Renal cortical epithelial cell (primary cell): ENCODE measurements at regions not wholly inside any gene's neighbourhood (a gene's known extent, or its start where the extent isn't known, plus 50 kb on each side); places are given as distances from the start of the nearest gene placed in this dataset.
A peak's percentile ranks its signal among the peaks of the same experiment; 100 is the strongest.

Experiments
- DNase-seq: peaks from one replicate; pipeline ENCODE4 v3.0.0-alpha.2; 2011; ENCODE audit warnings: low read depth

DNA sequence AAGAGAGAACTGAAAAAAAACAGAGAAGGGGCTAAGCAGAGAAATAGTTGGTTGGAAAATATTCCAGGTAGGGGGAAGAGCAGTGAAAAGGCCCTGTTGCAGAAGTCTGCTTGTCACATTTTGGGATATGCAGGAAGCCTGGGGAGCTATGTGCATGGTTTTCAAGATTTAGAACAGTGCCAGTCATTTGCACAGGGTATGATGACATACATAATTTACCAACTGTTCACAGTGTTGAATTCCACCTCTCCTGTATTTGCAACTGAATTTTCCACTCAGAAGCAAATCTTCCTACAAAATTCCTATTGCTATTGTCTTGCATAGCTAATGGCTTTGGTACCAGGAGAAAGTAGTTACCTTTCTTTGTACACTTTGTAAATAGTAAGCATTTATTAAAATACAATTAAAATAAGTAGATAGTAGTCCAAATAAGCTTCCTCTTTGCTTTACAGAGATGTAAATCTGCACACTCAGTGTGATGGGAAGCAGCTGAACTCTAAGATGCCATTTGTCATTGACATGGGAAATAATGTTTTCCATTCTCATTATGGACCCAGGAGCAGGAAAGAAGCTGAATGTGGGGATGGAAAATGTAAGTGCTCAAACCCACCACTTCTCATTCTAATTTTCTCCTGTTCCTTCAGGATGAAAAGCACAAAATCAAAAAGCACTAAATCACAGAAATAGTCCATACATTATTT lies 177.4 kb downstream of the BTG1 start:
- DNase-seq, result no peak

DNA sequence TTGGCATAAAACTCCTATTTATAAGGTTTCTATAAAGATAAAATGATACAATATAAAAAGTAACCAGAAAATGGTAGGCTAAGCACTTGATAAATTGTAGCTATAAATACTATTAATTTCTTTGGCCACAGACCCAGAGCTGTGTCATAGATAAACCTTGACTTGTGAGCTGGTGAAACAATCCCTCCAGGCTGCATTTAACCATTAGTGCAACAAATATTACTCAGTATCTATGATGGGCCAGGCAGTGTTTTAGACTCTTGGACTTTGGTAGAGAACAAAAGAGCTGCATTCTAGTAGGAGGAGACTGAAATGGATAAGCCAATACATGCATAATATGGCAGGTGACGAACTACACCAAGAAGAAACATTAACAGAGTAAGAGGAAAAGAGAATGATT lies 178.1 kb downstream of the BTG1 start:
- DNase-seq, result peak; percentile 11

DNA sequence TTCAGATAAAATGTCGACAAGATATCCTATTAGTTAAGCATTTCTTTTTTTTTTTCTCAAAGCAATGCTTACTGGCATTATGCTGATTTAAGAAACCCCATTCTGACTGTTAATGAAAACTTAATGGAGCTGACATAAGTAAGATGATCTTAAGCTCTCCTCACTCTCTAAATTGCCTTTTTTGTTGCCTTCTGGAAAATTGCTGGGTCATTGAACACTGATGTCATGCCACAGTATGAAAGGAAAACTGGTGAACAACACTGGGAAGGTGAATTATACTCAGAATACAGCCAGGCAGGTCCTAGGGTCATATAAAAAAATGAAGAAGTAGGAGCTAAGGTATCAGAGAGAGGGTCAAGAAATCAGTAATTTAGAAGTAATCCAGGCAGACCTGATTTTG lies 179.9 kb downstream of the BTG1 start:
- DNase-seq, result peak; percentile 69

DNA sequence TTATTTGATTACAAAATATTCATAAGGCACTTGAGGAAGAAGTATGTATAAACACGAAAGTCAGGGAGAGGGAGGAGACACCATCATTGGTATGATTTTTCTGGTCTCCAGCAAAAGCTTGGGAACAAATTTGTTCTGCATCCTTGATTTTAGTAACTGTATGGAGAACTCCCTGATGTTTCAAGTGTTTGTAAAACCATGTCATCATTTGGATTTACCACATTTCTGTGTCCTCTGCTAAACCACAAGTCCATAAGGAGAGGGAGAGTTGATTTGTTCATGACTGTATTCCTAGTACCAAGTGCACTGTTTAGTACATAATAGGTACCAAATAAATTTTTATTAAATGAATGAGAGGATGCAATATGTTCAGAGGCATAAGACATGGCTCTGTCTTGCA lies 181.1 kb downstream of the BTG1 start:
- peak; percentile 38 for DNase-seq

DNA sequence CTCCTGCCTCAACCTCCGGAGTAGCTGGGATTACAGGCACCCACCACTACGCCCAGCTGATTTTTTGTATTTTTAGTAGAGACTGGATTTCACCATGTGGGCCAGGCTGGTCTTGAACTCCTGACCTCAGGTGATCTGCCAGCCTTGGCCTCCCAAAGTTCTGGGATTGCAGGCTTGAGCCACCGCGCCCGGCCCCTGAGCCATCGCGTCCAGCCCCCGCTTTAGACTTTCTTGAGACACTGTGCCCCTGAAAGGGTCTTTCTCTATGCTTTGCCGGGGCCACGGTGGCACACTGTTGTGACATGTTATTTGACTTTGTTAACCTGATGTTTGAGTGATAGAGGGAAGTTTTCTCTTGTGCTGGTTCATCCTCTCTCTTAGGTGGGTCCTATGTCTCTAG lies 186.4 kb downstream of the BTG1 start:
- no peak for DNase-seq

DNA sequence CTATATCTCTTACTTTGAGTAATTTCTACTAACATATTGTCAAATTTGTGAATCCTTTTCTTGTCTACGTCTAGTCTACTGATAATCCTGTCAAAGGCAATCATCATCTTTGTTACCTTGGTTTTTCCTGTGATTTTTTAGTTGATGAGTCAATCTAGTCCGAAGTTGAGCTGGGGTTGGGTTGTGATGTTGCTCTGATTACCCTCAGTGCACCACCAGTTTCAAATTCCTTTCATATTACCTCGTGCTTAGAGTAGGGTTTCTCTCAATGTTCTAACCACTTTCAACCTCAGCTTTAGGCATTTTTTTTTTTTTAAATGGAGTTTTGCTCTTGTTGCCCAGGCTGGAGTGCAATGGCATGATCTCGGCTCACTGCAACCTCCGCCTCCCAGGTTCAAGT lies 186.8 kb downstream of the BTG1 start:
- DNase-seq, result peak; percentile 78

DNA sequence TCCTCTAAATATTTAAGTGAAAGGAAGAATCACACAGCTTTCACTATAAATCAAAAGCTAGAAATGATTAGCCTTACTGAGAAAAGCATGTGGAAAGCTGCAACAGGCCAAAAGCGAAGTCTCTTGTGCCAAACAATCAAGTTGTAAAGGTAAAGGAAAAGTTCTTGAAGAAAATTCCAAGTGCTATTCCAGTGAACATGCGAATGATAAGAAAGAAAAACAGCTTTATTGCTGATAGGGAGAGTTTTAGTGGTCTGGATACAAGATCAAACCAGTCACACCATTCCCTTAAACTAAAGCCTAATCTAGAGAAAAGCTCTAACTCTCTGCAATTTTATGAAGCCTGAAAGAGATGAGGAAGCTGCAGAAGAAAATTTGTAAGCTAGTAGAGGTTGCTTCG lies 190.9 kb downstream of the BTG1 start:
- no peak for DNase-seq

DNA sequence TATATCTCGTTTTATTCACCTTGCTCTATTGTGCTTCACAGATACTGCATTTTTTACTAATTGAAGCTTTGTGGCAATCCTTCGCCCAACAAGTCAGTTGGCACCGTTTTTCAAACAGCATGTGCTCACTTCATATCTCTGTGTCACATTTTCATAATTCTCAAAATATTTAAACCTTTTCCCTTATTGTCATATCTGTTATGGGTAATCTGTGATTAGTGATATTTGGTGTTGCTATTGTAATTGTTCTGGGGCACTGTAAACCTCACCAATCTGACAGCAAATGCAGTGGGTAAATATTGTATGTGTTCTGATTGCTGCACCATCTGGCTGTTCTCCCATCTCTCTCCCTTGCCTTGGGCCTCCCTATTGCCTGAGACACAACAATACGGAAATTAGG lies 191.3 kb downstream of the BTG1 start:
- DNase-seq, result no peak

DNA sequence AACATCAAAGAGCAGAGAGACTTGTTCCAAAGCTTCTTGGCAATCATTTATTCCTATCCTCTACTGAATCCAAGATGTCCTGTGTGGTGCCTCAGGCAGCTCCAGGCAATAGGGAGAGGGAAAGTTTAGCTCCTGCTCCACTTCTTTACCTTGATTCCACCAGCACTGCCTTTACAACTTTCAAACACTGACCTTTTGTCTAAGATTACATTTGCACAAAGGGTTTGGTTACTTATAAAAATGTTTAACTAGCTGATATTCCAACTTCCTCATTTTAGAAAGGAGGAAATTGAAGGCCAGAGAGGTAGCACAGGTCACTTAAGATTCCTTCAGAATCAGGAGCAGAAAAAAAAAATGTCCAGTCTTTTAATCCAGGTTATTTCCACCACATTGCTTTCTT lies 192.7 kb downstream of the BTG1 start:
- DNase-seq, result peak; percentile 69

DNA sequence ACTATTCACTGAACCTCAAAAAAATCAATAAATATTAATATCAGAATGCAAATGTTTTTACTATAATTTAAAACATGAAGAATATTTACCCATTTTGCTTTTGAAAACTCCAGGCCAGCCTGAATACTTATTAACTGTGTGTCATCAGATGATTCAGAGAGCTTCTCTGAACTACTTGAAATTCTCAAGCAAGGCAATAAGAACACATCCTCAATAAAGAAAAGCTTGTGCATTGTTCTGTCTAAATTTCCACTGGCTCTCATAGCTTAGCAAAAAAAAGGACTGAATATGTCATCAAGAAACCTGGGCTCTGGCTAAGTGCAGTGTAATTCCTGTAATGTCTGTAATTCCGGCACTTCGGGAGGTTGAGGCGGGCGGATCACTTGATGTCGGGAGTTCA lies 194.1 kb downstream of the BTG1 start:
- DNase-seq, result peak; percentile 69

DNA sequence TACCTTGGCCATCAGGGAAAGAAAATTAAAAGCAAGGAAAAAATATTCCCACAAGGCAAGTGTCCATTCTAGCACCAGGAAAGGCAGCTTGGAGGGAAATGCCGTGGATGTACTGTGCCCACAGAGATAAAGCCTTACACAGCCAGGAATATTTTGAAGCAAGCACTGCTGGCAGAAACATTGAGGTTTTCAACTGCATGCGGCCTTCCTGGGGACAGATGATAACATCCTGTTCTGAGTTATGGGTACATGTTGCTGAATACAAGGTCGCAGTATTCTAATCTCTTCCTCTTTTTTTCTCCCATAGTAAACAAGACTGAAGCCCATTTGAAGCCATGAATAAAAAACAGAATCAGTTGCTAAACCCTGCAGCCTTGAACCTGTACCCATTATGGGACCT lies 197.1 kb downstream of the BTG1 start:
- DNase-seq, result no peak

DNA sequence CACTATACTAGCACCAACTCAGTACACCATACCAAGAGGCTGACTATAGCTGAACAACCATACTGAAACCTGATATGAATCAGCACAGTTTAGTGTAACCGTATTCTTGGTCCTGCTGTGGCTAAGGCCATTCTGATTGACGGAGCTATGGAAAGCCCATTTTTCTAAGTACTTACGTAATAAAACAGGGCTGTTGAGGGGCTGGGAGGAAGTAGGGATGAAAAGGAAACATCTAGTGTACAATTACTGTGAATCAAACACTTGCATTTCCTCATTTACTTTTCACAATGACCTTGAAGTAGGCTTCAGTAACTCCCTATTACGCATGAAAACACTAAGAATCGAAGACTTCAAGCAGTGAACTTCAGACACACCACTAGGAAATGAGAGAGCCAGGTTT lies 198.2 kb downstream of the BTG1 start:
- DNase-seq, result no peak

DNA sequence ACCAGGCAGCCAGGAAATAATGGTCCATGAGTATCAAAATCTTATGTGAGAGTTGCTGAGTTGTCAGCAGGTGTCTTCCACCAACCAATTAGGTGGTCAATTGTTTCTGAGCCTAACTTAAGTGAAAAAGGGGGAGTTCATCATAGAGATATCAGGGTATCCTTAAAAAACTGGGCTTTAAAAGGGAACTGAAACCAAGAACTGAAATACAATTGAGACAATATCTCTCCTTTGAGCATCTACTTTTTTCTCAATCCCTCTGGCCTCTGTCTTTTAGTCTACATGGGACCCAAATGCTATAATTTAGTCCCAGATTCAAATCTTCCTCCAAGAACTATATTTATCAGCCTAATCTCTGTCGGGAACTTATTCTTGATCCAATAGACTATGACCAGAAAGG lies 201.0 kb downstream of the BTG1 start:
- no peak for DNase-seq

DNA sequence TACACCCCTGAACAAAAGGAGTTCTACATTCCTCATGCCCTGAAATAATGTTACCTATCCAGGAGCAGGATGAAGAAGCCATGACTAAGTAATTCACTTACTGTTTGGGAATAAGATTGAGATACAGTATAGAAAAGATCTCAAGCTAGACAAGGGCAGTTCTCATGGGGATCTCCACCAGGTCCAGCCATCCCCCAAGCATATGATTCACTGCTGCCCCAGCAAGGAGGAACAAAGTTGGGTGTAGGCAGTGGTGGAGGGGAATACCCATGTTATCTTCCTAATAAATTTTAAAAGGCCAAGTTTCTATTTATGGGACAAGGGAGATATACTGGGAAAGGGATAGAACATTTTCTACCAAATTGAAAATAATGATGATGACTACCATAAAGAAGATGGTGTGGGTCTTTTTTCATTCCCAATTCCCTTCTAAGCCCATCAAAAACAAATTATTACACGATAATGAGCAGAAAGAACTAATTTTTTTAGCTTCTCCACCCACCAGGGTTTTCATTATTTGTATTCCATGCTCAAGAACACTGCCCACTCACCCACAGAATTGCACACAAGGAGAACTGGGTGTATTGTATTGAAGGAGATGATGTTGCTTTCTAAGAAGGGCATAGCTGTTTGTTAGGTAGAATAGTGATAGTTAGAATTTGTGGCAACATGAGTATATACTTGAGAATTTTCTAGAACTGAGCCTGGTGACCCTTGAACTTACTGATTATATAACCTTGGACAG lies 204.6 kb downstream of the BTG1 start:
- no peak for DNase-seq

DNA sequence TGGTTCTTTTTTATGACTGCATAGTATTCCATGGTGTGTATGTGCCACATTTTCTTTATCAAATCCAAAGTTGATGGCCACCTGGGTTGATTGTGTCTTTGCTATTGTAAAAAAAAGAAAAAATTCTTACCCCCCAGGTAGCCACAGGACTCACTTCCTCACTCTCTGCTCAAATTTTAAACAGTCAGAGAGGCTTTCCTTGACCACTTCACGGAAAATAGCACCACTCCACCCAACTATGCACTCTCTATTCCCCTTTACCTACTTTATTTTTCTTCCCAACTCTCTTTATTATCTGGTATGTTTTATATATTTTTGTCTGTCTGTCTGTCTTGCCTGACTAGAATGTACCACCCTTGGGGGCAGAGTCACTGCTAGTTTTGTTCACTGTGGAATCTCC lies 205.3 kb downstream of the BTG1 start:
- DNase-seq, result no peak

DNA sequence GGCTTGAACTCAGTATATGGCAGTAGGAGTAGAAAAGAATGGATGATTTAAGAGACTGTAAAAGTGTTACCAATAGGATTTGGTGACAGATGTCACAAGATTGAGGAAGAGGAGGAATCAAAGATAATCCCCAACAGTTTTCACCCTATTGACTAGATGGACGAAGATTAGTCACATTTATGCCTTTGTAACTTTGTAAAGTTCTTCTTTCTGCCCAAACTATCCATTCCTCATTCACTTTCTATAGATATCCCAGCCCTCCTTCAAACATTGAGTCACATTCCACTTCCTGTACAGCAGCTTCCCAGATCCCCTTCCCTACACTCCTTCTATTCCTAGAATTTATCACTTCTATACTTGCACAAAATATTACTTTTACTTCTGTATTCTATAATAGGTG lies 207.9 kb downstream of the BTG1 start:
- DNase-seq, result no peak

DNA sequence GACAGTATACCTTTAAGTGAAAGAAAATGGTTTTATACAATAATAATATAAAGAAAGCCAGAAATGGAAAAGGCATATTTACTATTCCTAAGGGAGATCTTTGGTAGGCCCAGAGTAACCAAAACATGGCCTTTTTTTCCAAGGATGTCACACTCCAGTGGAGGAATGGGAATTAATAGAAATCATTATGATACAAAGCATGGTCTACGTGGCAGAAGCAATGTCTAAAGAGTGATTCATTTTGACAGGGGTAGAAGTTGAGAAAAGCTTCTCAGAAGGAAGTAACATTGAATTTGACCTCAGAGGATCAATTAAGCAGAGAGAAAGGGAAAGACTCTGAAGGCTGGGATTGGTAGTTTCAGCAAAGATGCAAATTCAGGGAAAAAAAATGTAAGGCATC lies 208.6 kb downstream of the BTG1 start:
- peak; percentile 21 for DNase-seq

DNA sequence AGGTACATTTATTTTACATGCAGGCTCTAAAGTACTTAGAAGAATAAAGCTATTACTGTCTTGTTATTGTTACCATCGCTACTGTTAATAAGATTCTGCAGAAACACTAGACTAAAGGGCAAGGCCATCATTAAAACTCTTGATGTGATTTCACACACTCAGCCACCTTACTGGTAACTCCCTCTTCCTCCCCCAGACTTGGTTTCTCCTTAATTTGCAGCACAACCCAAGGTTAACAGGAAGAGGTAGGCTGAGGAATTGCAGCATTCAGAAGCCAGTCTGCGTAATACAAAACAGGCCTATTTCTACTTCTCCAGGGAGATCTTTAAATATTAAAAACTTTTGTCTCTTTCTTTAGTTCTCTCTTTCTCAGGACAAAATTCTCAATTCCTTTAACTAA lies 210.3 kb downstream of the BTG1 start:
- no peak for DNase-seq

DNA sequence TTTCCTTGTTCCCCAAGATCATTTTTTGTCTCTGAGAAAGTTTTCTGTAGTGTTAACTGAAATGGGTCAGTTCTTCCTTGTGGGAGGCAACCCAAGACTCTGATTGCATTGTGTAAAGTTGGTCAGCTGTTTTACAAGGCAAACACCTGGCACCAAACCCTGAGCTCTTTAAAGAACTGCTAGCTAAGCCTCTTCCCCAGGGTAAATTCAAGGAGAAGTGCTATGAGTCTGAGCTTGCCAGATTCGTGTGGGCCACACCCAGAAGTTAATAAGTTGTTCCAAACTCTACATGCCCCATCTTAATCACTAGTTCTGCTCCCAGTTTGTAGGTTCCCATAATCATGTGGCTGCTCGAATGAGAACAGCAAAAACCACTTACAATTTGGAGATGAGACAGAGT lies 214.5 kb downstream of the BTG1 start:
- DNase-seq, result peak; percentile 86

DNA sequence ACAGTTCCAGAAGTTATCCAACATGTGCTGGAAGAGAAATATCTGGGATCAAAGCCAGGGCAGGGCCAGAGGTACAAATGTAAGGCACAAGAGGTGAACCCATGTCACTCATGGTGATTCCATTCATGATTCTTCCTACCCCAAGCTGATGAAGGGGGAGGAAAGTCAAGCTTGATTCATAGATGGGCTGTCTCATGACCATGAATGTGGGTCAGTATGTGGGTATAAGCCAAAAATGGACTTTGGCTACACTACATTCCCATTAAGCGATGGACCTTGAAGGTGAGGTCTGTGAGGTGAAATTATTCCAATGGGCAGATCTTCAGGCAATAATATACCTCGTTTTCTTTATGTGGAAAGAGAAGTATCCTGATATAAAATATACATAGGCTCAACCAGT lies 217.1 kb downstream of the BTG1 start:
- peak; percentile 58 for DNase-seq

DNA sequence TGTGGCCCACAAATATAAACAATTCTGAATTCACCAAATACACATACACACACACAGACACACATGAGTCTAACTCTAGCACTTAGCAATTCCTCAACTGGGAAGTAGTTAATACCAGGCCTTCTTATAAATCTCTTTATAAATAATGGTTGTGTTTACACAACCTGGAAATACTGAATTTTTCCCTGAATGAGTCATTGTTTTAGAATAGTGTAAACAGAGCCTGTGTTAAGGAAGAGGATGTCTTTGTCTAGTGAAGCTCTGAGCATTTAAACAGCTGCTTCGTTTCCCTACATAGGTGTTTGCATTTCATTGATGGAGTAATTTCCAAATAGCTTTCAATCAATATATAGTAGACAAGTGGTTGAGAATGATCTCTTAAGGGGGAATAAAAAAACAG lies 218.8 kb downstream of the BTG1 start:
- DNase-seq, result peak; percentile 86

DNA sequence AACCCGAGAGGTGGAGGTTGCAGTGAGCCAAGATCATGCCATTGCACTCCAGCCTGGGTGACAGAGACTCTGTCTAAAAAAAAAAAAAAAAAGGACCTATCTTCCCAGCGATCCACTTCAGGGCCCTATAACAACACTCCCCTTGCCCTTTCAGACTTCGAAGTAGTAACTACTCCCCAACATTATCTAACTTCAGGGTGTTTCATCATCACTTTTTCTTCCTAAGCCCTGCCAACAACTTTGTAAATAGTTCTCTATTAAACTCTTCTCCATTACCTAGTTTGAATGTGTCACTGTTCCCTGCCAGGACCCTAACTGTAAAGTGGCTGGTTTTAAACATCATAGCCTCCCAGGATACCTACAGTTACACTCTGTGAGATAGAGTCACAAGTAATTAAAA lies 220.8 kb downstream of the BTG1 start:
- no peak for DNase-seq

DNA sequence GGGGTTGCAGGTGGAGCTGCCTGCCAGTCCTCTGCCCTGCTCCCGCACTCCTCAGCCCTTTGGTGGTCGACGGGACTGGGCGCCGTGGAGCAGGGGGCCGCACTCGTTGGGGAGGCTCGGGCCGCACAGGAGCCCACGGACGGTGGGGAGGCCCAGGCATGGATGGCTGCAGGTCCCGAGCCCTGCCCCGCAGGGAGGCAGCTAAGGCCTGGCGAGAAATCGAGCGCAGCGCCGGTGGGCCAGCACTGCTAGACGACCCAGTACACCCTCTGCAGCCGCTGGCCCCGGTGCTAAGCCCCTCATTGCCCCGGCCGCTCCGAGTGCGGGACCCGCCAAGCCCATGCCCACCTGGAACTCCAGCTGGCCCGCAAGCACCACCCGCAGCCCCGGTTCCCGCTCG lies 221.8 kb downstream of the BTG1 start:
- no peak for DNase-seq

DNA sequence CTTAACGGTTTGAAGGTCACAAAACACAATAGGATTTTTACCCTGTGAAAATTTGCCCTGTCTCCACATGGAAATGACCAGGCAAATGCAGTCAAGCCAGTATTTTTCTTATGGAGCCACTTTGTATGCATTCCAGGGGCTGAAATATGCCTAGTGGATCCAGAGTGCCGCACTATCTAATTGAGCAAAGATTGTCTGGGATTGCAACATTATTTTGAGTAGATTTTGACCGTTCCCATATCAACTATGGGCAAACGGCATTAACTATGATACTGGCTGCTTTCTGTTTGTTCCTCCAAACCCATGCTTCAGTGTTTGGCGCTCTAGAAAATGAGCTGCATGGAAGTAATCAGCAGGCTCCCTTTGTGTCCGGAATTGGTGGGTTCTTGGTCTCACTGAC lies 223.0 kb downstream of the BTG1 start:
- DNase-seq, result no peak
